PC-9 (cell line): ENCODE measurements at regions not wholly inside any gene's neighbourhood (a gene's known extent, or its start where the extent isn't known, plus 50 kb on each side); places are given as distances from the start of the nearest gene placed in this dataset.

Source experiments
- EZH2 ChIP-seq: fragments of 200-600 bp; sonication (generic); IDR thresholded peaks from 2 replicates; pipeline ENCODE4 v1.8.0; 2017; ENCODE audit warnings: antibody characterized with exemption, low read depth
- TF ChIP-seq, protein P1 (sequence below): fragments of 200-600 bp; sonication (generic); conservative IDR thresholded peaks from 2 replicates; pipeline ENCODE4 v1.6.1; 2017; ENCODE audit warnings: mixed run types, antibody characterized with exemption, mild to moderate bottlenecking, moderate library complexity

- TF ChIP-seq, protein P1, sequence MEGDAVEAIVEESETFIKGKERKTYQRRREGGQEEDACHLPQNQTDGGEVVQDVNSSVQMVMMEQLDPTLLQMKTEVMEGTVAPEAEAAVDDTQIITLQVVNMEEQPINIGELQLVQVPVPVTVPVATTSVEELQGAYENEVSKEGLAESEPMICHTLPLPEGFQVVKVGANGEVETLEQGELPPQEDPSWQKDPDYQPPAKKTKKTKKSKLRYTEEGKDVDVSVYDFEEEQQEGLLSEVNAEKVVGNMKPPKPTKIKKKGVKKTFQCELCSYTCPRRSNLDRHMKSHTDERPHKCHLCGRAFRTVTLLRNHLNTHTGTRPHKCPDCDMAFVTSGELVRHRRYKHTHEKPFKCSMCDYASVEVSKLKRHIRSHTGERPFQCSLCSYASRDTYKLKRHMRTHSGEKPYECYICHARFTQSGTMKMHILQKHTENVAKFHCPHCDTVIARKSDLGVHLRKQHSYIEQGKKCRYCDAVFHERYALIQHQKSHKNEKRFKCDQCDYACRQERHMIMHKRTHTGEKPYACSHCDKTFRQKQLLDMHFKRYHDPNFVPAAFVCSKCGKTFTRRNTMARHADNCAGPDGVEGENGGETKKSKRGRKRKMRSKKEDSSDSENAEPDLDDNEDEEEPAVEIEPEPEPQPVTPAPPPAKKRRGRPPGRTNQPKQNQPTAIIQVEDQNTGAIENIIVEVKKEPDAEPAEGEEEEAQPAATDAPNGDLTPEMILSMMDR = no peak
- TF ChIP-seq EZH2 = no peak
Measured at GRCh38 chr5:89060768-89061167, 177.8 kb upstream of the MEF2C start.
